ENCODE measurements at regions not wholly inside any gene's neighbourhood (a gene's known extent, or its start where the extent isn't known, plus 50 kb on each side); places are given as distances from the start of the nearest gene placed in this dataset.

DNA sequence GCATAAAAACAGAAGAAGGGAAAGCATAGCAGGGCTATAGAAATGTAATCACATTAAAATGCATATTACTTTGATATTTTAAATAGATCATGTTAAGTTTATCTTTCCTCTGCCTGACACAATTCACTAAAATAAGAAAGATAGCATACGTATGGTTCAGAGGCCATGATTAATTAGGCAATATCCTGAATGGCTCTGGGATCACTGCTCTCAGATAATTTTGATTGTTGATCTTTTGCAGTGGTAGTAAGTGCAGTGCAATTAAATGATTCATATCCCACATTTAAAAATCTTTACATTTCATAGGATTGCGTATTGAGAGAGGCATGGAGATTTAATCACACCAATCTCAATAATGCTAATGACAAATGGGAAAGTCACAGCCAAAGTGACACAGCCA lies 1040.7 kb downstream of the SOCS6 start:
- TF ChIP-seq, protein P1, sequence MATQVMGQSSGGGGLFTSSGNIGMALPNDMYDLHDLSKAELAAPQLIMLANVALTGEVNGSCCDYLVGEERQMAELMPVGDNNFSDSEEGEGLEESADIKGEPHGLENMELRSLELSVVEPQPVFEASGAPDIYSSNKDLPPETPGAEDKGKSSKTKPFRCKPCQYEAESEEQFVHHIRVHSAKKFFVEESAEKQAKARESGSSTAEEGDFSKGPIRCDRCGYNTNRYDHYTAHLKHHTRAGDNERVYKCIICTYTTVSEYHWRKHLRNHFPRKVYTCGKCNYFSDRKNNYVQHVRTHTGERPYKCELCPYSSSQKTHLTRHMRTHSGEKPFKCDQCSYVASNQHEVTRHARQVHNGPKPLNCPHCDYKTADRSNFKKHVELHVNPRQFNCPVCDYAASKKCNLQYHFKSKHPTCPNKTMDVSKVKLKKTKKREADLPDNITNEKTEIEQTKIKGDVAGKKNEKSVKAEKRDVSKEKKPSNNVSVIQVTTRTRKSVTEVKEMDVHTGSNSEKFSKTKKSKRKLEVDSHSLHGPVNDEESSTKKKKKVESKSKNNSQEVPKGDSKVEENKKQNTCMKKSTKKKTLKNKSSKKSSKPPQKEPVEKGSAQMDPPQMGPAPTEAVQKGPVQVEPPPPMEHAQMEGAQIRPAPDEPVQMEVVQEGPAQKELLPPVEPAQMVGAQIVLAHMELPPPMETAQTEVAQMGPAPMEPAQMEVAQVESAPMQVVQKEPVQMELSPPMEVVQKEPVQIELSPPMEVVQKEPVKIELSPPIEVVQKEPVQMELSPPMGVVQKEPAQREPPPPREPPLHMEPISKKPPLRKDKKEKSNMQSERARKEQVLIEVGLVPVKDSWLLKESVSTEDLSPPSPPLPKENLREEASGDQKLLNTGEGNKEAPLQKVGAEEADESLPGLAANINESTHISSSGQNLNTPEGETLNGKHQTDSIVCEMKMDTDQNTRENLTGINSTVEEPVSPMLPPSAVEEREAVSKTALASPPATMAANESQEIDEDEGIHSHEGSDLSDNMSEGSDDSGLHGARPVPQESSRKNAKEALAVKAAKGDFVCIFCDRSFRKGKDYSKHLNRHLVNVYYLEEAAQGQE (IDR thresholded peaks at IDR 0.05; ENCODE audit: low read depth) = no peak
- TF ChIP-seq NFIC (IDR thresholded peaks at IDR 0.05) (no peak), TAF1 (IDR thresholded peaks at IDR 0.05; ENCODE audit: low read depth) (no peak), TCF12 (IDR thresholded peaks at IDR 0.05; ENCODE audit: low read depth) (no peak), FOXM1 (IDR thresholded peaks at IDR 0.05; ENCODE audit: borderline replicate concordance, low read depth) (no peak)

Measured in Ishikawa (cell line).